PC-3 (cell line): ENCODE measurements at regions not wholly inside any gene's neighbourhood (a gene's known extent, or its start where the extent isn't known, plus 50 kb on each side); places are given as distances from the start of the nearest gene placed in this dataset.

Experiments
- CTCF ChIP-seq: fragments of 300-600 bp; sonication (generic); conservative IDR thresholded peaks from 2 replicates; pipeline ENCODE4 v1.5.1; 2017; ENCODE audit warnings: antibody characterized with exemption, low read depth, mild to moderate bottlenecking, low read length
- EZH2 ChIP-seq: fragments of 300-600 bp; sonication (generic); IDR thresholded peaks from one replicate; pipeline ENCODE4 v1.6.1; 2017; ENCODE audit warnings: antibody characterized with exemption, mild to moderate bottlenecking, low read length; ENCODE audit not compliant: unreplicated experiment
- EZH2phosphoT487 ChIP-seq: fragments of 300-600 bp; sonication (generic); IDR thresholded peaks from 2 replicates; pipeline ENCODE4 v1.6.1; 2018; ENCODE audit warnings: mild to moderate bottlenecking, antibody characterized with exemption, low read length, borderline replicate concordance

- TF ChIP-seq CTCF (no peak), EZH2 (no peak), EZH2phosphoT487 (no peak)
Observed at GRCh38 chr1:238323490-238323889, 432.8 kb upstream of the ZP4 start.
